Esophagus squamous epithelium (tissue), 4 donors: ENCODE measurements at regions not wholly inside any gene's neighbourhood (a gene's known extent, or its start where the extent isn't known, plus 50 kb on each side); places are given as distances from the start of the nearest gene placed in this dataset.

Experiments
- CTCF ChIP-seq, 6 experiments: fragments of 450-650 bp in 4 of 6; fragments of 200-600 bp in 2 of 6; sonication (generic) in 2 of 6; IDR thresholded peaks; one replicate each; pipeline ENCODE4 v1.5.1; 2016 to 2019; ENCODE audit warnings: antibody characterized with exemption in 6 of 6, mild to moderate bottlenecking in 4 of 6, moderate library complexity in 4 of 6
- POLR2A ChIP-seq, 4 donors: fragments of 450-650 bp; IDR thresholded peaks; one replicate each; pipeline ENCODE4 v1.6.1; 2017; ENCODE audit warnings: antibody characterized with exemption in 4 of 4, mild to moderate bottlenecking in 4 of 4, moderate library complexity in 3 of 4

- TF ChIP-seq POLR2A (IDR thresholded peaks at IDR 0.05) = no peak
- TF ChIP-seq CTCF (IDR thresholded peaks at IDR 0.05) = no peak
Measured at GRCh38 chr2:145729993-145730770, 1210.3 kb upstream of the ZEB2 start.
